ENCODE measurements at regions not wholly inside any gene's neighbourhood (a gene's known extent, or its start where the extent isn't known, plus 50 kb on each side); places are given as distances from the start of the nearest gene placed in this dataset.

- TF ChIP-seq, protein P1, sequence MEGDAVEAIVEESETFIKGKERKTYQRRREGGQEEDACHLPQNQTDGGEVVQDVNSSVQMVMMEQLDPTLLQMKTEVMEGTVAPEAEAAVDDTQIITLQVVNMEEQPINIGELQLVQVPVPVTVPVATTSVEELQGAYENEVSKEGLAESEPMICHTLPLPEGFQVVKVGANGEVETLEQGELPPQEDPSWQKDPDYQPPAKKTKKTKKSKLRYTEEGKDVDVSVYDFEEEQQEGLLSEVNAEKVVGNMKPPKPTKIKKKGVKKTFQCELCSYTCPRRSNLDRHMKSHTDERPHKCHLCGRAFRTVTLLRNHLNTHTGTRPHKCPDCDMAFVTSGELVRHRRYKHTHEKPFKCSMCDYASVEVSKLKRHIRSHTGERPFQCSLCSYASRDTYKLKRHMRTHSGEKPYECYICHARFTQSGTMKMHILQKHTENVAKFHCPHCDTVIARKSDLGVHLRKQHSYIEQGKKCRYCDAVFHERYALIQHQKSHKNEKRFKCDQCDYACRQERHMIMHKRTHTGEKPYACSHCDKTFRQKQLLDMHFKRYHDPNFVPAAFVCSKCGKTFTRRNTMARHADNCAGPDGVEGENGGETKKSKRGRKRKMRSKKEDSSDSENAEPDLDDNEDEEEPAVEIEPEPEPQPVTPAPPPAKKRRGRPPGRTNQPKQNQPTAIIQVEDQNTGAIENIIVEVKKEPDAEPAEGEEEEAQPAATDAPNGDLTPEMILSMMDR (IDR thresholded peaks at IDR 0.05 in 4 of 5, conservative IDR thresholded peaks at IDR 0.05 in 1 of 5): no peak
- TF ChIP-seq POLR2A (IDR thresholded peaks at IDR 0.05): no peak
Measured at GRCh38 chr5:111973961-111974360, 217.0 kb upstream of the NREP start.
